ENCODE measurements at regions not wholly inside any gene's neighbourhood (a gene's known extent, or its start where the extent isn't known, plus 50 kb on each side); places are given as distances from the start of the nearest gene placed in this dataset.

DNA sequence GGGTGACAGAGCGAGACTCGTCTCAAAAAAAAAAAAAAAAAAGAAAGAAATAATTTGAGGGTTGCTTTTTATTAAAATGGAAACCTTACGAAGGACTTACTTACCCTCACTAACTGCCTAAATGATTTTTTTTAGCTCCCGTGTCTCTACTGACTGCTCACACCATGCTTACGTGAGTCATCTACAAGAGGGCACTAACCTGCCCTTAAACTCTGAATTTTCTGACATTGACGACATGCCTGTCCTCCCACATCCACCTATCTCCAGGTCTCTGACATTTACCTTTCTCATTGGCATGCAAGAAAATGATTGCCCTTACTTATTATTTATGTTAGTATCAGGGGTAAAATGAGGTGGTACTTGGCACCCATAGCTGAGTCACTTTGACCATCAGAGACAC is 1286.3 kb upstream of the AUTS2 start:
- intact Hi-C loops (cut with DNase I): no loop called here
- no peaks in the 10 kb centered on the region for H3K36me3 ChIP-seq
- no peak overlapping the region for H3K4me3 ChIP-seq (replicated peaks in 1 of 3)
- DNase-seq: no peak
- H3K9me3 ChIP-seq: no peaks in the 10 kb centered on the region
- no peaks in the 10 kb centered on the region for H3K27me3 ChIP-seq
- no peak overlapping the region for H3K27ac ChIP-seq
- peaks cover 0 to 3% of the 10 kb centered on the region in 2 donors for H3K4me1 ChIP-seq
- no peak for TF ChIP-seq POLR2A (IDR thresholded peaks at IDR 0.05)
- TF ChIP-seq, protein P1, sequence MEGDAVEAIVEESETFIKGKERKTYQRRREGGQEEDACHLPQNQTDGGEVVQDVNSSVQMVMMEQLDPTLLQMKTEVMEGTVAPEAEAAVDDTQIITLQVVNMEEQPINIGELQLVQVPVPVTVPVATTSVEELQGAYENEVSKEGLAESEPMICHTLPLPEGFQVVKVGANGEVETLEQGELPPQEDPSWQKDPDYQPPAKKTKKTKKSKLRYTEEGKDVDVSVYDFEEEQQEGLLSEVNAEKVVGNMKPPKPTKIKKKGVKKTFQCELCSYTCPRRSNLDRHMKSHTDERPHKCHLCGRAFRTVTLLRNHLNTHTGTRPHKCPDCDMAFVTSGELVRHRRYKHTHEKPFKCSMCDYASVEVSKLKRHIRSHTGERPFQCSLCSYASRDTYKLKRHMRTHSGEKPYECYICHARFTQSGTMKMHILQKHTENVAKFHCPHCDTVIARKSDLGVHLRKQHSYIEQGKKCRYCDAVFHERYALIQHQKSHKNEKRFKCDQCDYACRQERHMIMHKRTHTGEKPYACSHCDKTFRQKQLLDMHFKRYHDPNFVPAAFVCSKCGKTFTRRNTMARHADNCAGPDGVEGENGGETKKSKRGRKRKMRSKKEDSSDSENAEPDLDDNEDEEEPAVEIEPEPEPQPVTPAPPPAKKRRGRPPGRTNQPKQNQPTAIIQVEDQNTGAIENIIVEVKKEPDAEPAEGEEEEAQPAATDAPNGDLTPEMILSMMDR (IDR thresholded peaks at IDR 0.05): no peak
- 92 to 96% methylated on average over 6 of the region's 6 CpGs for WGBS, 2 donors

DNA sequence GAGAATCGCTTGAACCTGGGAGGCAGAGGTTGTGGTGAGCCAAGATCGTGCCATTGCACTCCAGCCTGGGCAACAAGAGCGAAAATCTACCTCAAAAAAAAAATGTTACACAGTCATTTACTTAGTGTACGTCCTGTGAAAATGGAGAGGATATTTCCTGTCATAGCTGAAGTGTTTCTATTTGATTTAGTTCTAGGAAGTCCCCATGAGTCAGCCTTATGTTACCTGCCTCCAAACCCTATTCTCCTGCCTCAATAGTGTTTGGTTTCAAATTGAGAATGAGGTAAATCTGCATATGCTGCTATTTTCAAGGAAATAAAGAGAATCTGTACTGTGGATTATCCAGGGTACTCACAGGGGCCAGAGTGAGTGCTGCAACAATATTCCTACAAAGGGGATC is 1284.5 kb upstream of the AUTS2 start:
- no peaks in the 10 kb centered on the region for H3K27me3 ChIP-seq
- intact Hi-C loops (cut with DNase I): no loop called here
- H3K4me3 ChIP-seq (replicated peaks in 1 of 3): no peak overlapping the region
- H3K27ac ChIP-seq: no peak overlapping the region
- WGBS, 2 donors: 69 to 81% methylated on average over 4 of the region's 4 CpGs
- H3K36me3 ChIP-seq: no peaks in the 10 kb centered on the region
- H3K4me1 ChIP-seq: peaks cover 0 to 20% of the 10 kb centered on the region in 2 donors
- TF ChIP-seq, protein P1 (IDR thresholded peaks at IDR 0.05): no peak
- no peak for TF ChIP-seq POLR2A (IDR thresholded peaks at IDR 0.05)
- DNase-seq: no peak
- no peaks in the 10 kb centered on the region for H3K9me3 ChIP-seq

DNA sequence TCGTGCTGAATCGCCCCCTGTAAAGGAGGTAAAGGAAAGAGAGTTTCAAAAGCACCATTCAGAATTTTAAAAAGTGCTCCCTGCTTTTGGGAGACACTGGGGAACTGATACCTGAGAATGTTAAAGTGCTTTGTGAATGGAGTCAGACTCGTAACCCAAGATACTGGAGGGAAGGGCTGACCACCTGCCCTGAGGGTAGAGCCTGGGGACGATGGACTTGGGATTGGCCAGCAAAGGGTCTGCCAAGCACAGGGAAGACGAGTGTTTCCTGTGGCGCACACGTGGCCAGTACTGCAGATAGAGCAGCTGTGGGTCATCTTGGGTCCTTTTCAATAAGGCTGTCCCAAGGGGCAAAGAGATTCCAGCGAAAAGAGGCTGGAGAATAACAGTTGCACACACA is 1284.1 kb upstream of the AUTS2 start:
- Histone ChIP-seq H3K27me3 (no peaks in the 10 kb centered on the region), H3K4me1 (peaks cover 0 to 20% of the 10 kb centered on the region in 2 donors), H3K4me3 (replicated peaks in 1 of 3) (no peak overlapping the region), H3K27ac (no peak overlapping the region), H3K36me3 (no peaks in the 10 kb centered on the region), H3K9me3 (no peaks in the 10 kb centered on the region)
- DNase-seq: no peak
- TF ChIP-seq, protein P1 (IDR thresholded peaks at IDR 0.05): no peak
- TF ChIP-seq POLR2A (IDR thresholded peaks at IDR 0.05): no peak
- WGBS, 2 donors: 63 to 73% methylated on average over 8 of the region's 8 CpGs
- intact Hi-C loops (cut with DNase I): no loop called here

DNA sequence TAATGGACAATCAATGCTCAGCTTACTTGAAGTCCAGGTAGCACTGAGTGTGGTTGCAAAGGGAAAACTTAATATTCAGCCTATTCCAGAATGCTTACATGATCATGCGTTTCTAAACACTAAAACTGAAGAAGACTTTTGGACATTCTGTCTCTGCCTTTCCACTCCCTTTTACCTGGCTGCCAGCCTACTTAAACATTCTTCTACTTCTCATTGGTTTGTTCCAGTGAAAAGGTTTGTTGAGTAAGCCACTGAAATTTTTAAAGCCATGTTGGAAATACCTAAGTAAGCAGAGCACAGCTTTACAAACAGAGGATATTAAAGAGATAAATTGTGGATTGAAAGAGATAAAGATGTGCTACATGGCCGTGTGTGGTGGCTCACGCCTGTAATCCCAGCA is 1280.8 kb upstream of the AUTS2 start:
- WGBS, 2 donors: 70 to 77% methylated on average over 3 of the region's 3 CpGs
- no peaks in the 10 kb centered on the region for H3K27me3 ChIP-seq
- no peaks in the 10 kb centered on the region for H3K36me3 ChIP-seq
- intact Hi-C loops (cut with DNase I): no loop called here
- no peak overlapping the region for H3K4me3 ChIP-seq (replicated peaks in 1 of 3)
- peaks cover 16 to 36% of the 10 kb centered on the region in 2 donors for H3K4me1 ChIP-seq
- DNase-seq: peak; percentile 18 to 29
- H3K9me3 ChIP-seq: no peaks in the 10 kb centered on the region
- TF ChIP-seq, protein P1 (IDR thresholded peaks at IDR 0.05): no peak
- TF ChIP-seq POLR2A (IDR thresholded peaks at IDR 0.05): no peak
- peak overlapping the region in 2 of 3 donors; percentile 39 to 60 for H3K27ac ChIP-seq

DNA sequence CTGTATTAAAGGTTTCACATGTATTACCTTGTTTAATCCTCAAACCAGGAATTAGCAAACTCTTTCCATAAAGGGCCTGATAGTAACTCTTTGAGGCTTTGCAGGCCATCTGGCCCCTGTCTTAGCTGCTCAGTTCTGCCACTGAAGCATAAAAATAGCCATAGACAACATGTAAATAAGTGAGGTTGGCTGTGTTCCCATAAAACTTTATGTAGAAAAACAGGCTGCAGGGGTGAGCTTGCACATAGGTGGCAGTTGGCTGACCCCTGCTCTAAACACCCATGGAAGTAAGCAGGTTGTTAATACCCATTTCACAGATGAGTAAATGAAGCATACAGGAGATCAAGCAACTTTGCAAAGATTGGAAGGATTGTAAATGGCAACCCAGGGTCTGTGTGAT is 1279.2 kb upstream of the AUTS2 start:
- intact Hi-C loops (cut with DNase I): no loop called here
- Histone ChIP-seq H3K27ac (no peak overlapping the region), H3K9me3 (no peaks in the 10 kb centered on the region), H3K27me3 (no peaks in the 10 kb centered on the region), H3K4me1 (peaks cover 16 to 36% of the 10 kb centered on the region in 2 donors), H3K36me3 (no peaks in the 10 kb centered on the region), H3K4me3 (replicated peaks in 1 of 3) (no peak overlapping the region)
- no peak for DNase-seq
- no peak for TF ChIP-seq POLR2A (IDR thresholded peaks at IDR 0.05)
- TF ChIP-seq, protein P1 (IDR thresholded peaks at IDR 0.05): no peak
